ENCODE measurements at regions not wholly inside any gene's neighbourhood (a gene's known extent, or its start where the extent isn't known, plus 50 kb on each side); places are given as distances from the start of the nearest gene placed in this dataset.
"Not testable (repeated sequence)": the region's sequence is repeated elsewhere in the genome, so short reads cannot be mapped to it uniquely, and the experiment has no call there.

DNA sequence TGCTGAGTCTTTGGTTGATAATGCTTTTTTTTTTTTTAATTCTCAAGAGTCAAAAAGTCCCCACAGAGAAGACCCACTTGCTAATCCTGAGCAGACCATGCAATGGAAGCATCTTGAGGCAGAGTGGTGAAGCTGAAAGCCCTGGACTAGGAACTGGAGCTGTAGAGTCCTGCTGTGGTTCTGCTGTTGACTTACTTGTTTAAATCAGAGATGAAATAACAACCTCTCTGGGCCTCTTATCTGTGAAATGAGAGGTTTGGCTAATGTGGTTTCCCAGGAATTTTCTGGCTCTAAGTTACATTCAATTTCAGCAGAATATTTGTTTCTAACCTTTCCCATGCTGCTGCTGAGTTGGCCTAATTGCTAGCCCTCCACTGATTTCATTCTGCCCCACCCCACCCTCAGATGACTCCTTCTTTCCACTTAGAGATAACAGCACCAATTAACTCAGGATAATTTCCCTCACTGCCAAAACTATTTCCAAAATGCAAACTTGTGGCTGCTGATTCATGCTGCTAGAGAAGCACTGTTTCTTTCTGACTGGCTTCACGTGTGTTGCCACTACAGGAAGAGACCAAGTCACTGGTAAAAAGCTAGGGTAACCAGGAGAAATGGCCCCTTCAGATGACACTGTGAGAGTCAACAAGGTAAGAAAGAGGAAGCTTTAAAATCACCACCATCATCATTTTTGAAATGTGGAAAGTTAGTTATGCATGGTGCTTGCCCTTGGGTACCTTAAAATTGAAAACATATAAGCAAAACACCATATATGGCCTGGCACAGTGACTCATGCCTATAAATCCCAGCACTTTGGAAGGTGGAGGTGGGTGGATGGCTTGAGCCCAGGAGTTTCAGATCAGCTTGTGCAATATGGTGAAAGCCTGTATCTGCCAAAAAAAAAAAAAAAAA lies 326.4 kb downstream of the DCHS2 start:
- Histone ChIP-seq H3K9me3 (ENCODE audit: low read depth) (no peaks in the 10 kb centered on the region), H3K36me3 (no peaks in the 10 kb centered on the region), H3K4me3 (no peak overlapping the region), H3K27me3 (peaks cover 4% of the 10 kb centered on the region), H3K27ac (no peak overlapping the region), H3K4me1 (ENCODE audit: low read depth) (no peaks in the 10 kb centered on the region)
- TF ChIP-seq, protein P1, sequence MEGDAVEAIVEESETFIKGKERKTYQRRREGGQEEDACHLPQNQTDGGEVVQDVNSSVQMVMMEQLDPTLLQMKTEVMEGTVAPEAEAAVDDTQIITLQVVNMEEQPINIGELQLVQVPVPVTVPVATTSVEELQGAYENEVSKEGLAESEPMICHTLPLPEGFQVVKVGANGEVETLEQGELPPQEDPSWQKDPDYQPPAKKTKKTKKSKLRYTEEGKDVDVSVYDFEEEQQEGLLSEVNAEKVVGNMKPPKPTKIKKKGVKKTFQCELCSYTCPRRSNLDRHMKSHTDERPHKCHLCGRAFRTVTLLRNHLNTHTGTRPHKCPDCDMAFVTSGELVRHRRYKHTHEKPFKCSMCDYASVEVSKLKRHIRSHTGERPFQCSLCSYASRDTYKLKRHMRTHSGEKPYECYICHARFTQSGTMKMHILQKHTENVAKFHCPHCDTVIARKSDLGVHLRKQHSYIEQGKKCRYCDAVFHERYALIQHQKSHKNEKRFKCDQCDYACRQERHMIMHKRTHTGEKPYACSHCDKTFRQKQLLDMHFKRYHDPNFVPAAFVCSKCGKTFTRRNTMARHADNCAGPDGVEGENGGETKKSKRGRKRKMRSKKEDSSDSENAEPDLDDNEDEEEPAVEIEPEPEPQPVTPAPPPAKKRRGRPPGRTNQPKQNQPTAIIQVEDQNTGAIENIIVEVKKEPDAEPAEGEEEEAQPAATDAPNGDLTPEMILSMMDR (IDR thresholded peaks at IDR 0.05; ENCODE audit: low read depth, low read length): no peak
- peak in 1 of 2 donors; percentile 84 for DNase-seq (ENCODE audit: low read depth in 1 of 2, low spot score in 1 of 2)

DNA sequence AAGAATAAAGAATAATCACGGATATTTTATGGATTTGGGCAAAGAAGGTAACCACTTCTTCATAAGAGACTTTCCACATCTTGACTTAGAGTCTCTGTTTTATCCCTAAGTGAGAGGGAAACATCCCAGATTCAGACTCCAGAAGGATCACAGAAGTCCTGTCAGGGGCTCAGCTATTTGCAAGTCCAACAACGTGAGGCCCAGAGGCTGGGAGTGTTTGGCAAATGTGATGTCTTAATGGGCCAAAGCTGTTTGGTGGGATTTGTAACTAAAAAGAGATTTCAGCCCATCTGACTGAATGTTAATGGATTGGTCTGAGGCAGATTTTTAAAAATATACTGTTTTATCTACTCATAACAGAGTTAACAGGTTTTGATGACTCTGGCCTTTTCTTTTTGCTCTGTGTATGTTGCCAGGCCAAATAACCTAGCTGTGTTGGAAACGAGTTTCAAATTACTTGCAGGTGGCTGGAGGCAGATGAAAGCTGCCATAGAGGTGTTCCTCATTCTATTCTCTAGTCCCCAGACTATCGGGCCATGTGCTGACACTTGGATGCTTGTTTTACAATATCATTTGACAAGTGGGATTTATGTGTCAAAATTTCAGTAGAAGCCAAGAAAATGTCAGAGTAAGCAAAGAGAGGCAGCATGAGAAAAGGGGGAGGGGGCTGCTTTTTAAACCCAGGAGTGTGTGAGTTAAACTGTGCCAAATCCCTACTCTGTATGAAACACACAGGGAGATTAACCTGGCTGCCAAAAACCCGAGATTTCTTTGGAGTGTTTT lies 330.9 kb downstream of the DCHS2 start:
- DNase-seq (ENCODE audit: low read depth in 1 of 2, low spot score in 1 of 2): no peak
- no peaks in the 10 kb centered on the region for H3K4me1 ChIP-seq (ENCODE audit: low read depth)
- H3K4me3 ChIP-seq: no peak overlapping the region
- H3K27me3 ChIP-seq: peaks cover 5% of the 10 kb centered on the region
- no peaks in the 10 kb centered on the region for H3K9me3 ChIP-seq (ENCODE audit: low read depth)
- TF ChIP-seq, protein P1 (IDR thresholded peaks at IDR 0.05; ENCODE audit: low read depth, low read length): no peak
- H3K27ac ChIP-seq: no peak overlapping the region
- no peaks in the 10 kb centered on the region for H3K36me3 ChIP-seq

DNA sequence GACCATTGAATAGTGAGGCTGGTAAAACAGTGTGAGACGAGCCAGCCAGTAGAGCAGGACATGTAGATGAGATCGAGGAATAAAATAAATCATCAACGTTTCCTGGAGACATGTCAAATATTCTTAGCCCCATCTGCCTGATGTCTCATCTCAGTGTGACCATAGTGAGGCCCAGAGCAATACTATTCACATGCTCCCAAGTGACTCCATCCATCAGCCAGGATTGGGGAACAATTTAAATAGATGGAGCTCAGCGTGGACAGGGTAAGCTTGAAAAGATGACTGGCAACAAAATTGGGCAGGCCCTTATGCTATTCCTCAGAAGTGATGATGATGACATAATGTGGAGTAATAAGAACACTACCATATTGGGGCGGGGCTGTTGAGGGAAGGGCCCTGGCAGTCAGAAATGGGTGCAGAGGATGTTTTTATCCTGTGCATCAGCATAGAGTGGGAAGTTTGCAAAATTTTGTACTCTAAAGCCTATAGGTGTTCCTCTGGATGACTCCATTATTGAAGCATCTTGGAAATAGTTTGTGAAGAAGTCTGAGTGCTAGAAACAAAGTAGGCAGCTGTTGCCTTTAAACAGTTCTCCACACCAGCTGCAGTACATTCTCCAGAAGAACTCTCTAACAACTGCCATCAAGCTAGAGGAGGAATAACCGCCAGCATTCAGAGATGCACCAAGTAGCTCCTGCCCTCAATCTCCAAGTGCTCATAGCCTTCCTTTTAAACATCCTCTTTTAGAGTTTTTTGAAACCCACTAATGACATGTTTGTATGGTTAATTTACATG lies 333.0 kb downstream of the DCHS2 start:
- Histone ChIP-seq H3K27ac (no peak overlapping the region), H3K9me3 (ENCODE audit: low read depth) (no peaks in the 10 kb centered on the region), H3K36me3 (no peaks in the 10 kb centered on the region), H3K4me3 (no peak overlapping the region), H3K27me3 (peaks cover 5% of the 10 kb centered on the region), H3K4me1 (ENCODE audit: low read depth) (no peaks in the 10 kb centered on the region)
- TF ChIP-seq, protein P1 (IDR thresholded peaks at IDR 0.05; ENCODE audit: low read depth, low read length): no peak
- DNase-seq (ENCODE audit: low read depth in 1 of 2, low spot score in 1 of 2): no peak

DNA sequence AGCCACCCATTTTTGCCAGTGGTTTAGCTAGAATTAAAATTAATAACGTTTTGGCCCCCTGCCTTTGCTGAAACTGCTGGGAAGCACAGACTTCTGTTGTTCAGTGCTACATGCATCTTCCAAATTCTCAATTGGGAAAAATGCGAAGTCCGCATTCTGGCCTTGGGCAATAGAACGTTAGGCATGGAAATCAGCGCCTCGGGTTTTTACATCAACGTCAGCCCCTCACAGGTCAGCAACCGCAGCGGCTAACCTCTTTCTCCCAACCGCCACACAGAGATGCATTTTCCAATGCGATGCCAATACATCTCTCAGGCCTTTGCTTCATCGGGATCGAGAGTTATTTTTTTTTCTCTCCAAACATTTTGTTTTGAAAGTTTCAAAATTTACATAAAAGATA lies 339.1 kb downstream of the DCHS2 start:
- Histone ChIP-seq H3K27ac (no peak overlapping the region), H3K4me1 (ENCODE audit: low read depth) (no peaks in the 10 kb centered on the region), H3K9me3 (ENCODE audit: low read depth) (no peaks in the 10 kb centered on the region), H3K36me3 (no peaks in the 10 kb centered on the region), H3K27me3 (no peaks in the 10 kb centered on the region), H3K4me3 (no peak overlapping the region)
- DNase-seq (ENCODE audit: low read depth in 1 of 2, low spot score in 1 of 2): no peak
- TF ChIP-seq, protein P1 (IDR thresholded peaks at IDR 0.05; ENCODE audit: low read depth, low read length): no peak

DNA sequence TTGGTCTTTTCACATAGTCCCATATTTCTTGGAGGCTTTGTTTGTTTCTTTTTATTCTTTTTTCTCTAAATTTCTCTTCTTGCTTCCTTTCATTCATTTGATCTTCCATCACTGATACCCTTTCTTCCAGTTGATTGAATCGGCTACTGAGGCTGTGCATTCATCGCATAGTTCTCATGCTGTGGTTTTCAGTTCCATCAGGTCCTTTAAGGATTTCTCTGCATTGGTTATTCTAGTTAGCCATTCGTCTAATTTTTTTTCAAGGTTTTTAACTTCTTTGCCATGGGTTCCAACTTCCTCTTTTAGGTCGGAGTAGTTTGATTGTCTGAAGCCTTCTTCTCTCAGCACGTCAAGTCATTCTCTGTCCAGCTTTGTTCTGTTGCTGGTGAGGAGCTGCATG lies 342.4 kb downstream of the DCHS2 start:
- not testable (repeated sequence) for H3K36me3 ChIP-seq; DNase-seq (ENCODE audit: low read depth in 1 of 2, low spot score in 1 of 2); H3K27ac ChIP-seq

More for the DNA sequence above, 342.4 kb downstream of the DCHS2 start:
- not testable (repeated sequence) for H3K4me1 ChIP-seq (ENCODE audit: low read depth); H3K9me3 ChIP-seq (ENCODE audit: low read depth); H3K4me3 ChIP-seq; H3K27me3 ChIP-seq

Measured in cardiac muscle cell (in vitro differentiated cells and primary cell).